Lung (tissue), 11 donors: ENCODE measurements at regions not wholly inside any gene's neighbourhood (a gene's known extent, or its start where the extent isn't known, plus 50 kb on each side); places are given as distances from the start of the nearest gene placed in this dataset.

Experiments used
- ATAC-seq: fragments of 200-7000 bp; cut with Tn5 transposase; one replicate; pipeline ENCODE4 v1.9.1; 2020; ENCODE audit warnings: moderate number of reproducible peaks; ENCODE audit not compliant: insufficient read depth, low FRiP score
- DNase-seq, 3 donors: peaks; one replicate each; pipeline ENCODE4 v3.0.0-alpha.2; 2013 to 2017
- H3K27ac ChIP-seq, 2 donors: one replicate each; pipeline ENCODE4 v1.5.1; 2013; ENCODE audit warnings: mild to moderate bottlenecking in 2 of 2, moderate library complexity in 2 of 2, control low read depth in 1 of 2, inconsistent platforms in 1 of 2, low read depth in 1 of 2, low read length in 1 of 2
- H3K27me3 ChIP-seq, 3 donors: one replicate each; pipeline ENCODE4 v1.5.1; 2013; ENCODE audit warnings: low read length in 2 of 3; ENCODE audit not compliant: control insufficient read depth in 3 of 3, insufficient read depth in 3 of 3
- H3K36me3 ChIP-seq, 4 donors: one replicate each; pipeline ENCODE4 v1.5.1; 2013; ENCODE audit warnings: low read length in 4 of 4, mild to moderate bottlenecking in 1 of 4, moderate library complexity in 1 of 4; ENCODE audit not compliant: control insufficient read depth in 4 of 4, insufficient read depth in 4 of 4
- H3K4me1 ChIP-seq, 5 donors: one replicate each; pipeline ENCODE4 v1.5.1; 2013; ENCODE audit warnings: low read length in 5 of 5, mild to moderate bottlenecking in 2 of 5, moderate library complexity in 1 of 5; ENCODE audit not compliant: control insufficient read depth in 5 of 5, insufficient read depth in 5 of 5
- H3K4me3 ChIP-seq: one replicate; pipeline ENCODE4 v1.5.1; 2013; ENCODE audit warnings: mild to moderate bottlenecking, control low read depth, moderate library complexity
- H3K9ac ChIP-seq, 2 donors: one replicate each; pipeline ENCODE4 v1.5.1; 2013; ENCODE audit warnings: low read length in 2 of 2, control low read depth in 1 of 2; ENCODE audit not compliant: insufficient read depth in 1 of 2
- H3K9me3 ChIP-seq, 4 donors: one replicate each; pipeline ENCODE4 v1.5.1; 2013; ENCODE audit warnings: low read length in 3 of 4, mild to moderate bottlenecking in 1 of 4, moderate library complexity in 1 of 4; ENCODE audit not compliant: control insufficient read depth in 4 of 4, insufficient read depth in 3 of 4
- WGBS, 2 donors: extraction: QIAGEN DNeasy Blood & Tissue Kit; methylation state at CpG; one replicate each; pipeline ENCODE4 v1.1.7; 2013; 5-methylcytosine and 5-hydroxymethylcytosine counted together
- TF ChIP-seq, protein P1 (sequence below): IDR thresholded peaks from 2 replicates; pipeline ENCODE4 v1.5.1; 2012; ENCODE audit warnings: mild to moderate bottlenecking; ENCODE audit errors: control extremely low read depth, extremely low read depth
- donor health status: control.
- donor health status: control.
- donor health status: Bipolar disorder and iron deficiency.
- donor health status: healthy.
- donor health status: DM: yes; HTN: yes; CAD: no.

DNA sequence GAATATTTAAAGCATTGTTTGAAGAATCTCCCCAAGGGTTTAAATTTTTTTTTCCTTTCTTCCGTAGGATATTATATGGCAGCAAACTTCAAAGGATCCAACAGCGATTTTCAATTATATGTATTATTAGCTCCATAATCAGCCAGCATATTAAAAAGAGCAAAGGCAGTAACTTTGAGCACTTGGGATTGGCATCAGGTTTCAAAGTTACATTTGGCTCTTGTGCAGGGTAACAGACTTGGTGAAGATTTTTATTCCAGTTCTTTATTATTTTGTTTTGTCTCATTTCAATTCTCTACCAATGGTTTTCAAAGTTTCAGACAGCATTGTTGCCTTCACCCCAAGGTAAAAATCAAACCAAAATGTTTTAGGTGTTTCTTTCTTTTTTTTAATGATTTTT, 116.7 kb upstream of the ZNF366 start:
- H3K36me3 ChIP-seq, result no peaks in the 10 kb centered on the region
- WGBS, 2 donors, result 83 to 91% methylated on average over 2 of the region's 2 CpGs
- no peaks in the 10 kb centered on the region for H3K27me3 ChIP-seq
- no peak overlapping the region for H3K4me3 ChIP-seq
- no peaks in the 10 kb centered on the region for H3K9me3 ChIP-seq
- H3K27ac ChIP-seq, result no peak overlapping the region
- H3K4me1 ChIP-seq, result peaks cover under 1 to 31% (median 5%) of the 10 kb centered on the region in 5 donors
- TF ChIP-seq, protein P1, sequence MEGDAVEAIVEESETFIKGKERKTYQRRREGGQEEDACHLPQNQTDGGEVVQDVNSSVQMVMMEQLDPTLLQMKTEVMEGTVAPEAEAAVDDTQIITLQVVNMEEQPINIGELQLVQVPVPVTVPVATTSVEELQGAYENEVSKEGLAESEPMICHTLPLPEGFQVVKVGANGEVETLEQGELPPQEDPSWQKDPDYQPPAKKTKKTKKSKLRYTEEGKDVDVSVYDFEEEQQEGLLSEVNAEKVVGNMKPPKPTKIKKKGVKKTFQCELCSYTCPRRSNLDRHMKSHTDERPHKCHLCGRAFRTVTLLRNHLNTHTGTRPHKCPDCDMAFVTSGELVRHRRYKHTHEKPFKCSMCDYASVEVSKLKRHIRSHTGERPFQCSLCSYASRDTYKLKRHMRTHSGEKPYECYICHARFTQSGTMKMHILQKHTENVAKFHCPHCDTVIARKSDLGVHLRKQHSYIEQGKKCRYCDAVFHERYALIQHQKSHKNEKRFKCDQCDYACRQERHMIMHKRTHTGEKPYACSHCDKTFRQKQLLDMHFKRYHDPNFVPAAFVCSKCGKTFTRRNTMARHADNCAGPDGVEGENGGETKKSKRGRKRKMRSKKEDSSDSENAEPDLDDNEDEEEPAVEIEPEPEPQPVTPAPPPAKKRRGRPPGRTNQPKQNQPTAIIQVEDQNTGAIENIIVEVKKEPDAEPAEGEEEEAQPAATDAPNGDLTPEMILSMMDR, result no peak
- no peak for DNase-seq
- no peak for ATAC-seq
- no peak overlapping the region for H3K9ac ChIP-seq

DNA sequence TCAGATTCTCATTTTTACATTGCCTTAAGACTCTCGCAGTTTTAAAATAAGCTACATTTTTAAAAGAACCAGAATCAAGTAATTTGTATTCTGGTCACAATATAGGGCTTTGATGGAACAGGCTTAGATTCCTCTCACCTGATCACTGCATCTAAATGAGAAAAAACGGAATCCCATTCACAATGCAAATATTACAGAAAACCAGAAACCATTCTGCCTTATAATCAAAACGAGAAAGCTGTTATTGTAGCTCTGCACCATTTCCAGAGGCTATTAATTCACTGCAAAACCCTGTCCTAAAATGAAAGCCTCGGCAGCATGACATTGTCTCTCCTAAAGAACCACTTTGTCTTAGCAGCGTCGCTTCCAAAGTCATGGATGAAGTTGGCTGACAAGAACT, 116.1 kb upstream of the ZNF366 start:
- Histone ChIP-seq H3K9ac (no peak overlapping the region), H3K36me3 (no peaks in the 10 kb centered on the region), H3K4me1 (peaks cover 3 to 25% (median 5%) of the 10 kb centered on the region in 5 donors), H3K9me3 (no peaks in the 10 kb centered on the region), H3K4me3 (no peak overlapping the region), H3K27me3 (no peaks in the 10 kb centered on the region), H3K27ac (no peak overlapping the region)
- ATAC-seq (no peak), DNase-seq (no peak)
- TF ChIP-seq, protein P1, result no peak
- WGBS, 2 donors, result 83 to 88% methylated on average over 6 of the region's 6 CpGs

DNA sequence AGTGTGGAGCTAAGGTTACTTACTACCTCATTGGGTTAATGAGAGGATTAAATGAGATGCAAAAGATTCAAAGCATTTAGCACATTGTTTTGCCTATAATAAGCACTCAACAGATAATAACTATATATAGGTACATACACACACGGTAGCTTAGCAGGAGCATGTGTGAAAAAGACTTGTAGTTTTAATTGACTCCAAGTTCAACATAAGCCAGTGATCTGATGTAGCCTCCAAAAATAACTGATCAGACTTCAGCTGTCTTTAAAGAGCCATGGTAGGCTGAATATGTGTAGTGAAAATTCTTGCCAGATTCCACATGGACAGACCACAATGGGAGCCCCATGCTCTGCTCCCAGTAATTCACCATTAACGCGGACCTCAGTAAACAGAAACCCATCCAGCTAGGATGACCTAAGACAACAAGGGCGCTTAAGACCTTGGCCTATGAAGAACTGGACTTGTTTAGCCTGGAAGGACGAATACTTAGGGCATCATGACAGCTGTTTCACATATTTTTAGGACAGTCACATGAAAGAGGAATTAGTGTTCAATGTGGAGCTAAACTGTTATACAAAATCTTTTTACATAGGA, 115.1 kb upstream of the ZNF366 start:
- Histone ChIP-seq H3K9ac (no peak overlapping the region), H3K36me3 (no peaks in the 10 kb centered on the region), H3K9me3 (no peaks in the 10 kb centered on the region), H3K27me3 (no peaks in the 10 kb centered on the region), H3K27ac (no peak overlapping the region), H3K4me3 (no peak overlapping the region), H3K4me1 (peaks cover 3 to 24% (median 5%) of the 10 kb centered on the region in 5 donors)
- no peak for DNase-seq
- TF ChIP-seq, protein P1, result no peak
- WGBS, 2 donors, result 75 to 82% methylated on average over 5 of the region's 5 CpGs
- no peak for ATAC-seq

DNA sequence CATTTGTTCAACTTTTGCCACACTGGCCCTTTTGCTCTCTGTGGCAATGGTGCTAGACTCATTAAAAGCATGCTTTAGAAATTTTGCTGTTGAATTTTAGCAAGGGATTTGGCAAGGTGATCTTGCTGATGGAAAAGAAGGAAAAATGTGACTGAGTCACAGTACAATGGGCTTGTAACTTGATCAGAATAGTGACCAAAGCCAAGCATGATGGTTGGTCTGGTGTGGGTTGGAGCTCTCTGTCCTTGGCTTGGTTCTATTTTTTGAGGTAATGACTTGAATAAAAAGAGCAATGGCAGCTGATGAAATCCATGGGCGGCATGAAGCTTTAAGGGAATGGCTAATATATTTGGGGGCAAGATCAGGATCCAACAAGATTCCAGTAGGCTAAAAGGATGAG, 114.4 kb upstream of the ZNF366 start:
- DNase-seq (no peak), ATAC-seq (no peak)
- Histone ChIP-seq H3K4me3 (no peak overlapping the region), H3K9ac (no peak overlapping the region), H3K27ac (no peak overlapping the region), H3K9me3 (no peaks in the 10 kb centered on the region), H3K27me3 (no peaks in the 10 kb centered on the region), H3K36me3 (no peaks in the 10 kb centered on the region), H3K4me1 (peaks cover 3 to 24% (median 5%) of the 10 kb centered on the region in 5 donors)
- 95 to 100% methylated on average over 1 of the region's 1 CpG for WGBS, 2 donors
- TF ChIP-seq, protein P1, result no peak
